GM21447 (cell line): ENCODE measurements at regions not wholly inside any gene's neighbourhood (a gene's known extent, or its start where the extent isn't known, plus 50 kb on each side); places are given as distances from the start of the nearest gene placed in this dataset.

Experiments
- ATAC-seq: cut with Tn5 transposase; IDR thresholded peaks from one replicate; pipeline ENCODE4 v1.9.1; 2021; ENCODE audit not compliant: unreplicated experiment

DNA sequence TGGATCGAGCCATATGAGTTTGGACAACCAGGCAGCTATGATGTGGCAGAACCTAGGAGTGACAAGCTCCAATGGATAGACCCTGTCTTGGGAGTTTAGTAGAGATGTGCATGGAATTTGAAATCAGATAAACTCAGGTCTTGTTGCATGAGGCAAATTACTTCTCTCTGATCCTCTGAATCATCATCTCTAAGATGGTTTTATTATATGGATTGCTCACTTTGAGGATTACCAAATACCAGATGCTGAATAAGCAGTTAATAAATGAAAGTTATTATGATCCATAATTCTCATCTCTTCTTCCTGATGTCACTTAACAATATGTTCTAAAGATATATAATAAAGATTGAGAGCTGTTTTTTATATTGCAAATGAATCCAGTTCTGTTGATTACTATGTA lies 622.2 kb downstream of the NTRK3 start:
- ATAC-seq, result no peak

DNA sequence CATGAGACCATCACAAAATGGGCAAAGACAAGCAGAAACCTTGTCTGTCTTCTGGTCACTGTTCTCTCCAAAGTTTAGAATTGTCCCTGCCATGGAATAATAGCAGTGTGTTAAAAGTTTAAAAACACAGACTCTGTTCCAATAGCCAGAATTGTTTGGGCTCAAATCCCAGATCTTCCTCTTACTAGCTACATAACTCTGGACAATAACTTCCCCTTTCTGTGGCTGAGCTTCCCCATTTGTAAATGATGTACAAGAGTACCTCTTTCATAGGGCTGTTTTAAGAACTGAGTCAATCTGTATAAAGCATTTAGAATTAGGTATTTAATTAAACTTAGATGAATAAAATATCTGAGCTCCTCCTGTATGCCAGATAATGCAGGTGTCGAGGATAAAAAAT lies 623.0 kb downstream of the NTRK3 start:
- no peak for ATAC-seq

GRCh38 chr15:87632364-87632763 lies 624.2 kb downstream of the NTRK3 start:
- ATAC-seq, result no peak

GRCh38 chr15:87631775-87632174 lies 624.8 kb downstream of the NTRK3 start:
- no peak for ATAC-seq

- no peak for ATAC-seq
Measured at GRCh38 chr15:87631093-87631492, 625.4 kb downstream of the NTRK3 start.

- no peak for ATAC-seq
Measured at GRCh38 chr15:87628311-87628710, 628.2 kb downstream of the NTRK3 start.

DNA sequence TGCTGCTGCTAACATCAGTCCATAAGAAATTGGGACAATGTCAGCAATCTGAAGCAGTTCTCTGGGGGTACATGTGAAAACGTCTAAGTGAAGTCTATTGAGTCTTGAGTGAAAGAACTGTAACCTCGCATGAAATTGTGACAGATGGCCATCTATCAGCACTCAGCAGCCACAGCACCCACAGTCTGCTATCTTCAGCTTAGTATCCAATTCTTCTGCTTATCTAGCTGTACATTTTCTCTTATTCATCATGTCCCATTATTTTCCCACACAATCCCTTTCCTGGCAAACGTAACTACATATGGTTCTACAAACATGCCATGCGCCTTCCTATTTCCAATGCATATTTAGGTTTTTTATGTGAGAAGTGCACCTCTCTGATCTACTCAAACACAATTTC lies 629.7 kb downstream of the NTRK3 start:
- ATAC-seq, result no peak

GRCh38 chr15:87623832-87624231 lies 632.7 kb downstream of the NTRK3 start:
- no peak for ATAC-seq

DNA sequence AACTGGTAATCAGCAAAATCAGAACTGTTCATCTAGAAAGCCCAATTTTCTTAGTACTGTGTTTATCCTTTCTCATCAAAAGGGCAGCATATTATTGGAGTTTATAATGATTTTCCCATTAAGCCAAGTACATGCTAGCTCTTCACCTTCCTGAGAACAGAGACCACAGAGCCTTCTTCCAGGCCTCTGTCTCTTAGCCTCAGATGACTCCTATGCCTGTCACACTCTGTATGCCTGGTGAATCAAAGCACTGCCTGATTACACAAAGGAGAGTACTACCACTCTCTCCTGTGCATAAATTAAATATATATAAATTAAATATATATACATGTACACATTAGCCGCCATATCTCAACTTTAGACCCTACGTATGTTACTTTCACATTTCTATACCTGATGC lies 636.1 kb downstream of the NTRK3 start:
- no peak for ATAC-seq

DNA sequence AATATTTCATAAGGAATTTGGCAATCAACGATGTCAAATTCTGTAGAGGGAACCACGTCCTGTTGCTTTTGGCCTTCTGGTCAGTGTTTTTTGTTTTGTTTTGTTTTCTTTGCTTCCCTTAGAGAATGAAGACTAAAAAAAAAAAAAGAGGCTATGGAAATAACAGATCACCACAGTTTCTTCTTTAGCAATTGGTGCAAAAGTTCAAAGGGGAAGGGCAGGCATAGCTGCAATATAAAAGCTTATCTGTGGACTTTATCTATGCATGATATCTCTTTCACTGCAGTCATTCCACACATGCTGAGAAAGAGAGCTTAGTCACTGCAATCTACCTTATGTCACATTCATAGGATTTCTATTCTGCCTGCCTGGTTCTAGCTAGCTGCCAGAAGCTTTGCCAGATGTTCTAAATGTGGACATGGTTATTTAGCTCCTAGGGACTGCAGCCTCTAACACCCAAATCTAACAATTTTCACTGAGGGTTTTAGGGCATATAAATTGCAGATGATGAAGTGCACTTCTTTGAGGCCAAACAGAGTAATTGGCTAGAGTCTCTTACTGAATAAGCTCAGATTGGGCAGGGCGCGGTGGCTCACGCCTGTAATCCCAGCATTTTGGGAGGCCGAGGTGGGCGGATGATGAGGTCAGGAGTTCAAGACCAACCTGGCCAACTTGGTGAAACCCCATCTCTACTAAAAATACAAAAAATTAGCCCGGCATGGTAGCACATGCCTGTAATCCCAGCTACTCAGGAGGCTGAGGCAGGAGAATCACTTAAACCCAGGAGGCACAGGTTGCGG lies 637.2 kb downstream of the NTRK3 start:
- no peak for ATAC-seq

- no peak for ATAC-seq
Measured at GRCh38 chr15:87618203-87618725, 638.3 kb downstream of the NTRK3 start.

- no peak for ATAC-seq
Measured at GRCh38 chr15:87614704-87615103, 641.8 kb downstream of the NTRK3 start.

DNA sequence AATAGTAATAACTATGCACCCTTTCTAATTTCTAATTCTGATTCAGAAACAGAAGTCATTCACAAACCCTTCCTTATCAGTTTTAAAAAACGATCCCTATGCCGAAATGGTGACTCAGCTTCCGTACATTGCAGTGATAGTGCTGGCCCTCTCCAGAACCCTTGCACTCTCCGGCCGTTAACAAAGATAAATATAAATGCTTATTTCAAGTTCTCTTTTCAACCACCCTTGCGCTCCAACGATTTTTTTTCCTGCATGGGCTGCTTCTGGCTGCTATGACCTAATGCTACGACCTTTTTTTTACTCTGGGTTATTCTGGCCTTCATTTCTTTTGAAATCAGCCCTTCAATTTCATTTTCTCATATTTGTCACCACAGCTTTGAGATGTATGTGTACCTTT lies 646.2 kb downstream of the NTRK3 start:
- ATAC-seq, result no peak

DNA sequence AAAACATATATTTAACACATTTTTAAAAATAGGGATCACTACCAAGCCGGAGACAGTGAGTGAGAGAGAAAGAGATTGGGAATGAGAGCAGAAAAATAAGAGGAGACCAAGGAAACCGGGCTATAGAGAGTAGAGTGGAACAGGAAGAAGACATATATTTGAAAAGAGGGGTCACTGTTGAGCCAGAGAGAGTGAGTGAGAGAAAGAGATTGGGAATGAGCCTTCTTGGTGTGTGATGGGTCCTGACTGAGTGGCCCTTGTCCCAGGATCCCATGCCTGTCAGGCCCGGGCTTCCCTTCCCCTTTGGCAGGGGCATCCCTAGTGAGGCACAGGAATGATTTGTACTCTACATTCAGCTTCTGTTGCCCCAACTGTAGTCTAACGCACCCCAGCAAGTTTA lies 646.6 kb downstream of the NTRK3 start:
- no peak for ATAC-seq

- no peak for ATAC-seq
Measured at GRCh38 chr15:87609474-87609873, 647.1 kb downstream of the NTRK3 start.

- ATAC-seq, result no peak
Measured at GRCh38 chr15:87608238-87609028, 648.1 kb downstream of the NTRK3 start.

GRCh38 chr15:87606971-87607370 lies 649.6 kb downstream of the NTRK3 start:
- ATAC-seq, result no peak

GRCh38 chr15:87604857-87605446 lies 651.6 kb downstream of the NTRK3 start:
- ATAC-seq, result no peak

DNA sequence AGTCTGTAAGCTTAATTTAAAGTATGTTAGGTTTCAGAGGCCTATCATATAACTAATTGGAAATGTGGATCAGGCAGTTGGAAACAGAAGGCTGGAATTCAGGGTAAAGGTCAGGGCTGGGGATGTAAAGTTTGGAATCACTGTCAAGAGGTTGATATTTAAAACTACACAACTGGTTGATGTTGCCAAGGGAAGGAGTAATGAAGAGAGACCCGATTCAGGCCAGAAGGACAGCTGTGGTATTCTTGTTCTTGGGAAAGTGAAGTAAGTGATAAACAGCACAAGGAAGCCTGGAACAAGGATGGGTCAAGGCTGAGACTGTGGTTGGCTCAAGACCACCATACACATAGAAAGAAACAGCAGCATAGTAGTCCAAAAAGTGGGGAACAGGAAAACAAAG lies 654.2 kb downstream of the NTRK3 start:
- ATAC-seq, result no peak

DNA sequence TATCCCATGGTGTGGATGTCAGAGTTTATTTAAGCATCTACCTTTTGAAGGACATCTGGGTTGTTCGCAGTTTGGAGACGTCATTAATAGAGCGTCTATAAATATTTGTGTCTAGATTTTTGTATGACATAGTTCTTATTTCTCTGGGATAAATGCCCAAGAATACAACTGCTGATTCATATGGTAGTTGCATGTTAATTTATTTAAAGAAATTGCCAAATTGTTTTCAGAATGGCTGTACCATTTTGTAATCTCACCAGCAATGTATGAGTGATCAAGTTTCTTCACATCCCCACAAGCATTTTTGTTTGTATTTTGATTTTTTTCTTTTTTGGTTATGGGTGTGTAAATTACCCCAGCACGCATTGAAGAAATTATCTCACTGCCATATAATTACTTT lies 656.9 kb downstream of the NTRK3 start:
- ATAC-seq, result no peak

GRCh38 chr15:87597346-87598052 lies 659.0 kb downstream of the NTRK3 start:
- no peak for ATAC-seq
